ENCODE measurements at regions not wholly inside any gene's neighbourhood (a gene's known extent, or its start where the extent isn't known, plus 50 kb on each side); places are given as distances from the start of the nearest gene placed in this dataset.

- no peaks in the 10 kb centered on the region for H3K36me3 ChIP-seq (ENCODE audit: control insufficient read depth, insufficient read depth, low read length)
- H3K27me3 ChIP-seq (ENCODE audit: control insufficient read depth, insufficient read depth, low read length) = no peaks in the 10 kb centered on the region
- POLR2A ChIA-PET = no interaction called here
- no peak for DNase-seq (ENCODE audit: low read depth)
- H3K4me3 ChIP-seq (ENCODE audit: low read depth, low read length) = no peak overlapping the region
- CTCF ChIA-PET = interaction anchor here (1.4 kb wide), 1 partner anchor 178 kb away, joined by 4 read pairs; no protein-coding TSS in a partner anchor
- TF ChIP-seq CTCF (IDR thresholded peaks at IDR 0.05; ENCODE audit: insufficient read depth, low read depth, low read length) = no peak
These were observed 248.9 kb downstream of the PIK3R1 start for GRCh38 chr5:68464424-68464823.

- ChIA-PET POLR2A (no interaction called here), CTCF (interaction anchor here (1.4 kb wide), 1 partner anchor 179 kb away, joined by 4 read pairs; no protein-coding TSS in a partner anchor)
- H3K27me3 ChIP-seq (ENCODE audit: control insufficient read depth, insufficient read depth, low read length) = no peaks in the 10 kb centered on the region
- TF ChIP-seq CTCF (IDR thresholded peaks at IDR 0.05; ENCODE audit: insufficient read depth, low read depth, low read length) = no peak
- H3K4me3 ChIP-seq (ENCODE audit: low read depth, low read length) = no peak overlapping the region
- DNase-seq (ENCODE audit: low read depth) = no peak
- no peaks in the 10 kb centered on the region for H3K36me3 ChIP-seq (ENCODE audit: control insufficient read depth, insufficient read depth, low read length)
These were observed 249.6 kb downstream of the PIK3R1 start for GRCh38 chr5:68465133-68465532.

GRCh38 chr5:68465934-68466551, 250.5 kb downstream of the PIK3R1 start:
- TF ChIP-seq CTCF (IDR thresholded peaks at IDR 0.05; ENCODE audit: insufficient read depth, low read depth, low read length) = no peak
- CTCF ChIA-PET = interaction anchor here (0.6 to 2.2 kb wide), 4 partner anchors 10 to 194 kb away, joined by 3 to 6 read pairs (median 4); no protein-coding TSS in a partner anchor

DNA sequence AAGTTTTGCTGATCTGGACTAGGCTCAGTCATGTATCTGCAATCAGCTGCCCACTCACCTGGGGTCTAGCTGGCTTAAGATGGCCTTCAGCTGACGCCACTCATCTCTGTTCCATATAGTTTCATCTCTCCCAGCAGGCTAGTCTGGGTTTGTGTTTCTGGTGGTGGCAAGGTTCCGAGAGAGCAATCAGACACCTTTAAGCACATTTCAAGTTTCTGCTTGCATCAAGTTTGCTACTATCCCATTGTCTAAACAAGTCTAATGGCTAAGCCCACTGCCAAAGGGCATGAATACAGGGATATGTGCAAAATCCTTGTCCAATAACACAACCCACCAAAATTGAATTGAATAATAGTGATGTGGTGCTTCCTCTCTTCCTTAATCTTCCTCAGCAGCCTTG, 251.7 kb downstream of the PIK3R1 start:
- Histone ChIP-seq H3K4me3 (ENCODE audit: low read depth, low read length) (no peak overlapping the region), H3K36me3 (ENCODE audit: control insufficient read depth, insufficient read depth, low read length) (no peaks in the 10 kb centered on the region), H3K27me3 (ENCODE audit: control insufficient read depth, insufficient read depth, low read length) (no peaks in the 10 kb centered on the region)
- TF ChIP-seq CTCF (IDR thresholded peaks at IDR 0.05; ENCODE audit: insufficient read depth, low read depth, low read length) = no peak
- DNase-seq (ENCODE audit: low read depth) = no peak
- POLR2A ChIA-PET = no interaction called here
- CTCF ChIA-PET = interaction anchor here (2.2 kb wide), 1 partner anchor 9 kb away, joined by 6 read pairs; no protein-coding TSS in a partner anchor

More at GRCh38 chr5:68465934-68466551, 250.5 kb downstream of the PIK3R1 start:
- POLR2A ChIA-PET = interaction anchor here (0.6 kb wide), 1 partner anchor 182 kb away, joined by 3 read pairs; no protein-coding TSS in a partner anchor
- no peak for DNase-seq (ENCODE audit: low read depth)
- no peaks in the 10 kb centered on the region for H3K36me3 ChIP-seq (ENCODE audit: control insufficient read depth, insufficient read depth, low read length)
- H3K27me3 ChIP-seq (ENCODE audit: control insufficient read depth, insufficient read depth, low read length) = no peaks in the 10 kb centered on the region
- no peak overlapping the region for H3K4me3 ChIP-seq (ENCODE audit: low read depth, low read length)

GRCh38 chr5:68467794-68468193, 252.2 kb downstream of the PIK3R1 start:
- POLR2A ChIA-PET = no interaction called here

More at GRCh38 chr5:68467794-68468193, 252.2 kb downstream of the PIK3R1 start:
- DNase-seq (ENCODE audit: low read depth) = no peak
- H3K4me3 ChIP-seq (ENCODE audit: low read depth, low read length) = no peak overlapping the region
- H3K27me3 ChIP-seq (ENCODE audit: control insufficient read depth, insufficient read depth, low read length) = no peaks in the 10 kb centered on the region
- TF ChIP-seq CTCF (IDR thresholded peaks at IDR 0.05; ENCODE audit: insufficient read depth, low read depth, low read length) = no peak
- CTCF ChIA-PET = interaction anchor here (2.2 kb wide), 1 partner anchor 8 kb away, joined by 6 read pairs; no protein-coding TSS in a partner anchor
- no peaks in the 10 kb centered on the region for H3K36me3 ChIP-seq (ENCODE audit: control insufficient read depth, insufficient read depth, low read length)

Data from BJ (cell line).